ENCODE measurements at regions not wholly inside any gene's neighbourhood (a gene's known extent, or its start where the extent isn't known, plus 50 kb on each side); places are given as distances from the start of the nearest gene placed in this dataset.

DNA sequence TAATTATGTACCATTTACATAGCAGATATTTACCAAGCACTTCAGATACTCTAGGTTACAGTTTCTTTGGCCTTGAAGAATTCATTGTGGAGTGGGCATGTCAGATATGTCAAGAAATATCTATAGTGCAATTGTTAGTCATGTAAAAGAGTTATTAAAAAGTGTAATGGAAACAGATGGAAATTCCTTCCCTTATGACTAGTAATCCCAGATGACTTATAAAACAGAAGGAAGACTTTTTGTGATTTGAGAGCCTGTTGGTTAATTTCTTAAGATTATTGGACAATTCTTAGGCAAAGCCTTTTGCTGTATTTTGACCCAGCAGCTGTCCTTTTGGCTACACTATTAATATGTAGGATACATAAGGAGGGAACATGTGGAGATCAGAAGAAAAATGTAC is 708.9 kb upstream of the NECTIN3 start:
- TF ChIP-seq GATA2 (IDR thresholded peaks at IDR 0.05; ENCODE audit: low read depth, low read length) (no peak), GATA3 (IDR thresholded peaks at IDR 0.05; ENCODE audit: low read depth, low read length) (no peak)

All from SH-SY5Y (cell line).